ENCODE measurements at regions not wholly inside any gene's neighbourhood (a gene's known extent, or its start where the extent isn't known, plus 50 kb on each side); places are given as distances from the start of the nearest gene placed in this dataset.

GRCh38 chr22:48416396-48417224 lies 1411.1 kb downstream of the BRD1 start (continued):
- no peak for TF ChIP-seq ASH2L (IDR thresholded peaks at IDR 0.05; ENCODE audit: insufficient read length, low read depth, low read length)
- no peak for TF ChIP-seq ZNF441 (CRISPR knock-in tag; IDR thresholded peaks at IDR 0.05; ENCODE audit: borderline replicate concordance)
- no peak for TF ChIP-seq TAF1 (CRISPR knock-in tag; IDR thresholded peaks at IDR 0.05)

- Histone ChIP-seq H3K9me3 (ENCODE audit: low read length) (no peaks in the 10 kb centered on the region), H3K27me3 (ENCODE audit: control insufficient read depth in 1 of 2, insufficient read depth in 2 of 2, low read length in 2 of 2) (peaks cover 1 to 78% of the 10 kb centered on the region in 2 experiments), H3K36me3 (replicated peaks in 1 of 2; ENCODE audit: control insufficient read depth in 1 of 2, insufficient read depth in 2 of 2, low read length in 2 of 2) (no peaks in the 10 kb centered on the region), H3K4me1 (ENCODE audit: insufficient read depth, low read length) (no peaks in the 10 kb centered on the region), H3K4me2 (ENCODE audit: low read depth, low read length) (no peak overlapping the region), H3K27ac (ENCODE audit: extremely low read length, insufficient read depth, low read length) (no peak overlapping the region), H2AFZ (ENCODE audit: low read length) (no peak overlapping the region), H3K9ac (ENCODE audit: insufficient read depth, low read depth, low read length) (no peak overlapping the region), H3K79me2 (ENCODE audit: insufficient read depth, low read length) (no peaks in the 10 kb centered on the region), H3K4me3 (replicated peaks in 1 of 3; ENCODE audit: insufficient read depth in 1 of 3, low read depth in 2 of 3, low read length in 3 of 3) (no peak overlapping the region), H4K20me1 (ENCODE audit: insufficient read depth, low read length) (no peaks in the 10 kb centered on the region)
- no TSS peak for BruUV-seq (replicated peaks)
- DNase-seq (ENCODE audit: low spot score) (no peak), ATAC-seq (no peak), FAIRE-seq (no peak)
- CTCF ChIA-PET (ENCODE audit: low intra/inter-chr PET ratio, low total read pairs): no interaction called here
- under 1% methylated on average over 11 of the region's 14 CpGs for WGBS (ENCODE audit: low lambda C conversion rate)
- intact Hi-C loops (cut with micrococcal nuclease; ENCODE audit: unreplicated experiment): no loop called here
- in situ Hi-C loops (cut with HindIII; ENCODE audit: extremely low pct_ligation_motif_present, low pct_unique_long_range_greater_than_20kb): loop anchor here (10.0 kb wide), 1 partner anchor 59 kb away; no protein-coding TSS in a partner anchor
- POLR2A ChIA-PET: no interaction called here
- no peak for TF ChIP-seq TCF7L2 (IDR thresholded peaks at IDR 0.05; ENCODE audit: low read depth, low read length)
- TF ChIP-seq, protein P1, sequence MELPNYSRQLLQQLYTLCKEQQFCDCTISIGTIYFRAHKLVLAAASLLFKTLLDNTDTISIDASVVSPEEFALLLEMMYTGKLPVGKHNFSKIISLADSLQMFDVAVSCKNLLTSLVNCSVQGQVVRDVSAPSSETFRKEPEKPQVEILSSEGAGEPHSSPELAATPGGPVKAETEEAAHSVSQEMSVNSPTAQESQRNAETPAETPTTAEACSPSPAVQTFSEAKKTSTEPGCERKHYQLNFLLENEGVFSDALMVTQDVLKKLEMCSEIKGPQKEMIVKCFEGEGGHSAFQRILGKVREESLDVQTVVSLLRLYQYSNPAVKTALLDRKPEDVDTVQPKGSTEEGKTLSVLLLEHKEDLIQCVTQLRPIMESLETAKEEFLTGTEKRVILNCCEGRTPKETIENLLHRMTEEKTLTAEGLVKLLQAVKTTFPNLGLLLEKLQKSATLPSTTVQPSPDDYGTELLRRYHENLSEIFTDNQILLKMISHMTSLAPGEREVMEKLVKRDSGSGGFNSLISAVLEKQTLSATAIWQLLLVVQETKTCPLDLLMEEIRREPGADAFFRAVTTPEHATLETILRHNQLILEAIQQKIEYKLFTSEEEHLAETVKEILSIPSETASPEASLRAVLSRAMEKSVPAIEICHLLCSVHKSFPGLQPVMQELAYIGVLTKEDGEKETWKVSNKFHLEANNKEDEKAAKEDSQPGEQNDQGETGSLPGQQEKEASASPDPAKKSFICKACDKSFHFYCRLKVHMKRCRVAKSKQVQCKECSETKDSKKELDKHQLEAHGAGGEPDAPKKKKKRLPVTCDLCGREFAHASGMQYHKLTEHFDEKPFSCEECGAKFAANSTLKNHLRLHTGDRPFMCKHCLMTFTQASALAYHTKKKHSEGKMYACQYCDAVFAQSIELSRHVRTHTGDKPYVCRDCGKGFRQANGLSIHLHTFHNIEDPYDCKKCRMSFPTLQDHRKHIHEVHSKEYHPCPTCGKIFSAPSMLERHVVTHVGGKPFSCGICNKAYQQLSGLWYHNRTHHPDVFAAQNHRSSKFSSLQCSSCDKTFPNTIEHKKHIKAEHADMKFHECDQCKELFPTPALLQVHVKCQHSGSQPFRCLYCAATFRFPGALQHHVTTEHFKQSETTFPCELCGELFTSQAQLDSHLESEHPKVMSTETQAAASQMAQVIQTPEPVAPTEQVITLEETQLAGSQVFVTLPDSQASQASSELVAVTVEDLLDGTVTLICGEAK (IDR thresholded peaks at IDR 0.05): no peak
- TF ChIP-seq, protein P1 (CRISPR knock-in tag; IDR thresholded peaks at IDR 0.05): no peak
- no peak for TF ChIP-seq ZSCAN20 (CRISPR knock-in tag; IDR thresholded peaks at IDR 0.05; ENCODE audit: borderline replicate concordance)
- TF ChIP-seq ZNF274 (CRISPR knock-in tag; IDR thresholded peaks at IDR 0.05): no peak
- TF ChIP-seq, protein P2, sequence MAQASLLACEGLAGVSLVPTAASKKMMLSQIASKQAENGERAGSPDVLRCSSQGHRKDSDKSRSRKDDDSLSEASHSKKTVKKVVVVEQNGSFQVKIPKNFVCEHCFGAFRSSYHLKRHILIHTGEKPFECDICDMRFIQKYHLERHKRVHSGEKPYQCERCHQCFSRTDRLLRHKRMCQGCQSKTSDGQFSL (CRISPR knock-in tag; IDR thresholded peaks at IDR 0.05): no peak
- TF ChIP-seq JUN (CRISPR knock-in tag; IDR thresholded peaks at IDR 0.05): no peak
- TF ChIP-seq, protein P3, sequence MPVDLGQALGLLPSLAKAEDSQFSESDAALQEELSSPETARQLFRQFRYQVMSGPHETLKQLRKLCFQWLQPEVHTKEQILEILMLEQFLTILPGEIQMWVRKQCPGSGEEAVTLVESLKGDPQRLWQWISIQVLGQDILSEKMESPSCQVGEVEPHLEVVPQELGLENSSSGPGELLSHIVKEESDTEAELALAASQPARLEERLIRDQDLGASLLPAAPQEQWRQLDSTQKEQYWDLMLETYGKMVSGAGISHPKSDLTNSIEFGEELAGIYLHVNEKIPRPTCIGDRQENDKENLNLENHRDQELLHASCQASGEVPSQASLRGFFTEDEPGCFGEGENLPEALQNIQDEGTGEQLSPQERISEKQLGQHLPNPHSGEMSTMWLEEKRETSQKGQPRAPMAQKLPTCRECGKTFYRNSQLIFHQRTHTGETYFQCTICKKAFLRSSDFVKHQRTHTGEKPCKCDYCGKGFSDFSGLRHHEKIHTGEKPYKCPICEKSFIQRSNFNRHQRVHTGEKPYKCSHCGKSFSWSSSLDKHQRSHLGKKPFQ (CRISPR knock-in tag; IDR thresholded peaks at IDR 0.05; ENCODE audit: insufficient replicate concordance): no peak
Measured at GRCh38 chr22:48415520-48415919, 1412.2 kb downstream of the BRD1 start.

Measured in HepG2 (cell line).